DOHH2 (cell line): ENCODE measurements at regions not wholly inside any gene's neighbourhood (a gene's known extent, or its start where the extent isn't known, plus 50 kb on each side); places are given as distances from the start of the nearest gene placed in this dataset.
A peak's percentile ranks its signal among the peaks of the same experiment; 100 is the strongest.

Source experiments
- H3F3A ChIP-seq: fragments of 200-600 bp; sonication (generic), shearing (Covaris generic); 2 replicates; pipeline ENCODE4 v1.6.0; 2016; ENCODE audit warnings: antibody characterized with exemption, mild to moderate bottlenecking; ENCODE audit not compliant: control insufficient read depth, insufficient read depth
- H3K27ac ChIP-seq: fragments of 200-600 bp; sonication (generic); 2 replicates; pipeline ENCODE4 v1.5.1; 2014; ENCODE audit warnings: low read depth, mild to moderate bottlenecking, low read length, moderate library complexity
- H3K27me3 ChIP-seq: fragments of 200-600 bp; sonication (generic); 2 replicates; pipeline ENCODE4 v1.6.1; 2014; ENCODE audit warnings: mild to moderate bottlenecking, low read length, mixed read lengths; ENCODE audit not compliant: control insufficient read depth
- H3K36me3 ChIP-seq: fragments of 200-600 bp; sonication (generic); 2 replicates; pipeline ENCODE4 v1.6.1; 2014; ENCODE audit warnings: mild to moderate bottlenecking, low read length, moderate library complexity, mixed read lengths; ENCODE audit not compliant: control insufficient read depth
- H3K4me1 ChIP-seq: fragments of 200-600 bp; sonication (generic); 2 replicates; pipeline ENCODE4 v1.6.1; 2014; ENCODE audit warnings: mild to moderate bottlenecking, low read length, mixed read lengths; ENCODE audit not compliant: control insufficient read depth
- H3K4me2 ChIP-seq: fragments of 200-600 bp; sonication (generic); 2 replicates; pipeline ENCODE4 v1.6.0; 2014; ENCODE audit warnings: mild to moderate bottlenecking, low read length, moderate library complexity
- H3K4me3 ChIP-seq: fragments of 200-600 bp; sonication (generic); 2 replicates; pipeline ENCODE4 v1.5.1; 2014; ENCODE audit warnings: mild to moderate bottlenecking, low read length, mixed read lengths
- H3K79me2 ChIP-seq: fragments of 200-600 bp; sonication (generic); 2 replicates; pipeline ENCODE4 v1.6.1; 2014; ENCODE audit warnings: mild to moderate bottlenecking, low read length, mixed read lengths; ENCODE audit not compliant: control insufficient read depth
- H3K9me2 ChIP-seq: fragments of 200-600 bp; sonication (generic); replicated peaks from 2 replicates; pipeline ENCODE4 v1.6.1; 2014; ENCODE audit warnings: mild to moderate bottlenecking, low read length, mixed read lengths; ENCODE audit not compliant: control insufficient read depth
- H3K9me3 ChIP-seq: fragments of 200-600 bp; sonication (generic); 2 replicates; pipeline ENCODE4 v1.6.1; 2014; ENCODE audit warnings: antibody characterized with exemption, low read length, mixed read lengths; ENCODE audit not compliant: control insufficient read depth, insufficient read depth
- H4K20me1 ChIP-seq: fragments of 200-600 bp; sonication (generic); 2 replicates; pipeline ENCODE4 v1.6.0; 2014; ENCODE audit warnings: low read depth, mild to moderate bottlenecking, antibody characterized with exemption, low read length, moderate library complexity; ENCODE audit not compliant: control insufficient read depth, insufficient read depth
- CTCF ChIP-seq: fragments of 200-600 bp; sonication (generic); IDR thresholded peaks from one replicate; pipeline ENCODE4 v1.5.1; 2014; ENCODE audit warnings: antibody characterized with exemption, mild to moderate bottlenecking, low read depth, low read length; ENCODE audit not compliant: poor library complexity, severe bottlenecking
- EZH2phosphoT487 ChIP-seq: fragments of 200-600 bp; sonication (generic); IDR thresholded peaks from 2 replicates; pipeline ENCODE4 v1.6.1; 2017; ENCODE audit warnings: borderline replicate concordance, mild to moderate bottlenecking, antibody characterized with exemption, low read length, moderate library complexity, mixed read lengths

- peaks cover 6% of the 10 kb centered on the region; the same call in 1 of the 2 replicates for H3K27me3 ChIP-seq
- H3K27ac ChIP-seq = no peak overlapping the region
- no peaks in the 10 kb centered on the region for H3K4me1 ChIP-seq
- H3K4me2 ChIP-seq = no peak overlapping the region
- no peaks in the 10 kb centered on the region for H3K9me3 ChIP-seq
- H3K4me3 ChIP-seq = no peak overlapping the region
- no peaks in the 10 kb centered on the region for H3K36me3 ChIP-seq
- no peaks in the 10 kb centered on the region for H3K79me2 ChIP-seq
- no peaks in the 10 kb centered on the region for H4K20me1 ChIP-seq
- TF ChIP-seq CTCF = no peak
- no peak for TF ChIP-seq EZH2phosphoT487
- H3K9me2 ChIP-seq = no peaks in the 10 kb centered on the region
- no peaks in the 10 kb centered on the region for H3F3A ChIP-seq
Measured at GRCh38 chr5:126335886-126336285, 87.3 kb upstream of the GRAMD2B start.

- no peaks in the 10 kb centered on the region for H3K36me3 ChIP-seq
- peaks cover 8% of the 10 kb centered on the region; the same call in 1 of the 2 replicates for H3K27me3 ChIP-seq
- TF ChIP-seq EZH2phosphoT487 (no peak), CTCF (no peak)
- no peaks in the 10 kb centered on the region for H3F3A ChIP-seq
- no peaks in the 10 kb centered on the region for H3K9me3 ChIP-seq
- H3K4me2 ChIP-seq = no peak overlapping the region
- H3K4me1 ChIP-seq = no peaks in the 10 kb centered on the region
- H3K9me2 ChIP-seq = no peaks in the 10 kb centered on the region
- H4K20me1 ChIP-seq = no peaks in the 10 kb centered on the region
- no peak overlapping the region for H3K4me3 ChIP-seq
- H3K79me2 ChIP-seq = no peaks in the 10 kb centered on the region
- no peak overlapping the region for H3K27ac ChIP-seq
Measured at GRCh38 chr5:126338635-126339034, 84.6 kb upstream of the GRAMD2B start.

- no peak overlapping the region for H3K4me3 ChIP-seq
- H3K9me2 ChIP-seq = no peaks in the 10 kb centered on the region
- no peaks in the 10 kb centered on the region for H3F3A ChIP-seq
- H3K27ac ChIP-seq = no peak overlapping the region
- no peaks in the 10 kb centered on the region for H3K4me1 ChIP-seq
- no peaks in the 10 kb centered on the region for H4K20me1 ChIP-seq
- no peaks in the 10 kb centered on the region for H3K79me2 ChIP-seq
- TF ChIP-seq CTCF (peak; percentile 75), EZH2phosphoT487 (no peak)
- no peak overlapping the region for H3K4me2 ChIP-seq
- H3K36me3 ChIP-seq = no peaks in the 10 kb centered on the region
- H3K27me3 ChIP-seq = peaks cover 8% of the 10 kb centered on the region; the same call in 1 of the 2 replicates
- no peaks in the 10 kb centered on the region for H3K9me3 ChIP-seq
Measured at GRCh38 chr5:126339215-126339805, 83.9 kb upstream of the GRAMD2B start.
